OCI-LY1 (cell line): ENCODE measurements at regions not wholly inside any gene's neighbourhood (a gene's known extent, or its start where the extent isn't known, plus 50 kb on each side); places are given as distances from the start of the nearest gene placed in this dataset.

Source experiments
- CTCF ChIP-seq: fragments of 200-600 bp; sonication (generic), shearing (Covaris generic); IDR thresholded peaks from 2 replicates; pipeline ENCODE4 v1.5.1; 2017; ENCODE audit warnings: mild to moderate bottlenecking, antibody characterized with exemption, low read length, moderate library complexity, mixed read lengths
- EZH2 ChIP-seq: fragments of 200-600 bp; sonication (generic), shearing (Covaris generic); IDR thresholded peaks from 2 replicates; pipeline ENCODE4 v1.8.0; 2017; ENCODE audit warnings: borderline replicate concordance, mixed run types, mild to moderate bottlenecking, antibody characterized with exemption, low read length, moderate library complexity, mixed read lengths

- TF ChIP-seq CTCF: no peak
- TF ChIP-seq EZH2: no peak
Measured at GRCh38 chr6:91029211-91029610, 442.3 kb upstream of the MAP3K7 start.
